GM18870 (cell line): ENCODE measurements at regions not wholly inside any gene's neighbourhood (a gene's known extent, or its start where the extent isn't known, plus 50 kb on each side); places are given as distances from the start of the nearest gene placed in this dataset.
"Not testable (repeated sequence)": the region's sequence is repeated elsewhere in the genome, so short reads cannot be mapped to it uniquely, and the experiment has no call there.

Experiments
- ATAC-seq: cut with Tn5 transposase; IDR thresholded peaks from one replicate; pipeline ENCODE4 v1.9.1; 2021; ENCODE audit warnings: moderate library complexity; ENCODE audit not compliant: unreplicated experiment

DNA sequence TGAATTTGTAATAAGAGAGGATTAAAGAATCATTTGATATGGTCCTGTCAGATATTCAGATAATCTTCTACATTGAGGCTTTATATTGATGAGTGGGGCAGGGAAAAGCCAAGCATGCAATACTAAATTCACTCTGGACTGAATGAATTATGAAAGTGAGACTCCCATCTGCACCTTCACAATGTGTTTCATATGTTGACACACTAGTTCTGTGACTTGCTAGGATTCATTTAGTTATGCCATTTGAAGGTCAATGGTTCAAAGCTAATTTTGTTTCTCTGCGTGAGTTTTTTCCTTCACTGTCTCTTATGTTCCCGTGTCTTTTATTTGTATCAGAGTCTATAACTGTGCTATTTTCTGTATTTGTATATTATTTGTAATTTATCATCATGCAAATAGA, 1332.5 kb downstream of the KCNT2 start:
- no peak for ATAC-seq

DNA sequence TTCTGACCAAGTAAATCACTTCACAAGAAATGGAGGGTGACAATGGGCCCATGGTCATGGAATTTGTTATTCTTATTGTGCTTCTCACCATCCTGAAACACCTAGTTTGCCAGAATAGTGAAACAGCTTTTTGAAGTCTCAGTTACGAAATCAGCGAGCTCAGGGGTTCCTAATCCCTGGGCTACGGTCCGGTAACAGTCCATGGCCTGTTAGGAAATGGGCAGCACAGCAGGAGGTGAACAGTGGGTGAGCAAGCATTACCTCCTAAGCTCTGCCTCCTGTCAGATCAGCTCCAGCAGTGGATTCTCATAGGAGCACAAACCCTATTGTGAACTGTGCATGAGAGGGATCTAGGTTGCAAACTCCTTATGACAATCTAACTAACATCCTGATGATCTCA, 1356.3 kb downstream of the KCNT2 start:
- no peak for ATAC-seq

DNA sequence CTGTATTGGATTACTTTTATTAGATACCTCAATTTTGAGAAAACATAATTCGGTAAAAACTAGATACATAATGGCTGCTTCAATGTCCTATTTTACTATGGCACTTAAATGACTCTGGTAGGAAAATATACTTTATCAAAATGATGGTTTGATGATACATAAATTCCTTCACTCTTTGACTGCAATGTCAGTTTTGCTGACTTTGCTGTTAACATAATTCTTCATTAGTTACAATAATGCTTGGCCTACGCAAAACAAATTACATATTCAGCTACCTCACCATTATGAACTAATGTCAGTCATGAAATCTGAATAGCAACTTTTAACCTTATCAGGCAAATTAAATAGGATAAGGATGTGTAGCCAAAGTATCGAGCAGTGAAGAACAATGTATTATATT, 1364.7 kb downstream of the KCNT2 start:
- ATAC-seq: no peak

DNA sequence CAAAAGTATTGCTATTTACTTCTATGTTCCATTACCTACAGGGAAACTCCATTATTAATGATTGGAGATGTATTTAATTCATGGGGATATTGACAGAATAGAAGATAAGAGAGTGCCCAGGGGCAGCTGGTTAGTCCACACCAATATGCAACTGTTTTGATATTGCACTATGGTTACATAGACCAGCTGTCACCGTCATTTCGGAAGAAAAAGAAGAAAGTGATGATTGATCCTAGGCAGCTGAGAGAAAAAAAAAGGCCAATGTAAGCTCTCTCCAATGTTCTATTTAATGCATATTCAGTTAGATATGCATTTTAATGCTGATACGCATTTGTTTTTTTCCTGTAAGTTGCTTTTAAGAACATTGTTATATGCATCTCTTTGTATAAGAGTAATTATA, 1367.2 kb downstream of the KCNT2 start:
- no peak for ATAC-seq

DNA sequence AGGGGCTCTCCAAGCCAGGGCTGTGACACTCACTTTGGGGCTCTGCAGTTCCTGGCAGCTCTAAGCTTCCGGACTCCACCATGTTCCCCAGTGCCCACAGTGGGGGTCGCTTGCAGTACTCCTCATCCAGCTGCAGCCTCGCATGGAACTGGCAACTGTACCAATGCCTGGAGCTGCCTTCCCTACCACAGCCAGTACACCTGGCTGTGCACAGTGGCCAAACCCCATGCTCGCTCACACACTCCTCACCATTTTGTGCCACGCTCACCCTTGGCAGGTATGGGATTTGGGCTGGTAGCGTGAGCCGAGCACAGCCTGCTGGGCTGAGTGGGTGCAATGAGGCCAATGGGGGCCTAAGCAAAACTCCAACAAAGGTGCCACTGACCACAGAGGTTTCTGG, 1369.9 kb downstream of the KCNT2 start:
- no peak for ATAC-seq

DNA sequence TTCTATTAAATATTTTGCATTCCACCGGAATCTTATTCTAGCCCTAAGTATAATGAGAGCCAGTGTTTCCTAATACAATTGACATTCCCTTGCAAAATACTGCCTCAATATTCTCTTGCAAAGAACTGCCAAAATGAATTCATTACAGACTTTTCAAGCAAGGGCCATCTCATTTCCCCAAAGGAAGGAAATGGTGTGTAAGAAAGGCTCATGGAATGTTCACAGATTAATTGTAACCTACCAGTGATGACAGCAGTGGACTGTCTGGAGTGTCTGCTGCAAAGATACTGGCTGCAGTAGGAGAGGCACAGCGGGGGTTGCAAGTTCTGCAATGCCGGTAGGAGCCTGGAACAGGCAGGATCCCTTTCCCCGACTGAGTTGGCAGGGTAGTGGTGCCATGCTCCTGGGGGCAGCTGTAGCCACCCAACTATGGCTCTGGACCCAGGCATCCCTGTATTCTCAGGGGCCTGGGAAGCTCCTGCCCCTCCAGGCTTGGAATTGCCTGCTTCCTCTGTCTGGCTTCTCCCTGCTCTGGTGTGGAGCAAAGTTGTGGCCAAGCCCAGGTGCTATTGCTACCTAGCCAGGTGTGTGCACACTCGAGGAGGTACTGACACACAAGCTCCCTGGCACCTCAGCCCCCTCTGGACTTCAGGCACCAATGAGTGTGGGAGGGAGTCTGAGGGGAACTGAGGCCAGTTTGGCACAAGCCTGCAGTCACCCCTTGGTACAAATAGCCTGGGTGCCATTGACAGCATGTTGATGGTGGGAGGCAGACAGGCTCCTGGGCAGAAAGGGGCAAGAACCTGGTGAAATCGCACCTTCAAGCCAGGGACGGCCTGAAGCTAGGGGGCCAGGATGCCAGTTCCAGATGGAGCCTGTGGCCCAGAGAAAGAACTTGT, 1371.0 kb downstream of the KCNT2 start:
- ATAC-seq: no peak

DNA sequence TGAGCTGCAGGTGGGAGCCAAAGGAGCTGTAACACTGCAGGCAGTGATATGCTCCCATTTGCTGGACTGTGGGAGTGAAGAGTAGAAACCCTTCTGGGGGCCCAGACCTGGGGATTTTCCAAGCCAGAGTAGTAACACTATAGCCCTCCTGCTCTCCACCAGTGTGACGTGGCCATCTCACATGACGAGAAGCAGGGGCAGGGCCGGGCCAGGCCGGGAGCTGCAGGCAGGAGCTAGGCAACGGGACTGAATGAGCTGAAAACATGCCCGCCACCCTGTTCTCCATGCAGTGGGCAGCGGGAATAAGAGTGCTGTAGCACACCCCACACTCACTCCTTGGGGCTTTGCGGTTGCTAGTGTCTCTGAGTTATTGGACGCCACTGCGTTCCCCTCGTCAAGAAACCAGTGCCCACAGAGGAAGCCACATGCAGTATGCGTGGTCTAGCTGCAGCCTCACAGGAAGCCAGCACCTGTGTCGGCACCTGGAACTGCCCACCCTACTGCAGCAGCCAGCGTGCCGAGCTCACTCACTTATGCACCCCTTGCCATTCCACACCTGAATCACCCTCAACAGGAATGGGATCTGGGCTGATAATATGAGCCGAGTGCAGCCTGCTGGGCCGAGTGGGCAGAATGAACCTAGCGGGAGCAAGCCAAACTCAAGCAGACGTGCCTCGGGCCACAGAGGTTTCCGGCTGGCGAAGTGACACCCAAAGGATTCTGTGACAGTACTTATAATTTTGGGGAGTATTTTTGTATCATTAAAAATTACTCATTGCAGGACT, 1389.6 kb downstream of the KCNT2 start:
- no peak for ATAC-seq

DNA sequence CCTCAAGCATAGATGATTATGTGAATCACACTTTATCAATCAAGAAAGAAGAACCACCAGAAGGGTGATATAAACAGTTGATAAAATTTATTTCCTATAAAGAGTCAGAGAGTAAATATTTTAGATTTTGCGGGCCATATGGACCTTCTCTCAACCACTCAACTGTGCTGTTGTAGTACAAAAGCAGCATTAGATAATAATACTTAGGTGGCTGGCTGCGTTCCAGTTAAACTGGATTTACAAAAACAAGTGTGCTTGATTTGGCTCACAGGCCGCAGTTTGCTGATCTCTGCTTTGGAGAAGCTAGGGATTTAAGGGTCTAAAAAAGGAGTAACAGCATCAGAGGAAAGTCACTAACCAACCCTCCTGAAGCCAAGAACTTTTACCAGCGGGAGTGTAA, 1406.0 kb downstream of the KCNT2 start:
- ATAC-seq: no peak

DNA sequence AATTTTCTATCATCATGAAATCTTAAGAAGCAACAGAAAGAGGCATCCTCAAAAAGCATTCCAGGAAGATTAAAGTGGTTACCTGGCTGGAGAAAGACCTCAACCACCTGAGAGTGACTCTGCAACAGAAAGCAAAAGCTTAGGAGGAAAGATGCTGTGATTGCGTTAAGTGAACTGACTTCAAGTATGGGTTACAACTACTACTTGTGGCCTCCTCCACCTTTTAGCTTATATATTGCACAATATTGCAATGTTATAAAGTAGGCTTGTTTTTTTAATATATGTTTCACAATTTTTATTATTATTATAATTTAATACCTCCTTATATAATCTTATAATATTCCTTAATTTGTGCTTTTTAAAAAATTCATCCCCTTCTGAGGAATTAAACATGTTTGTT, 1407.5 kb downstream of the KCNT2 start:
- no peak for ATAC-seq

DNA sequence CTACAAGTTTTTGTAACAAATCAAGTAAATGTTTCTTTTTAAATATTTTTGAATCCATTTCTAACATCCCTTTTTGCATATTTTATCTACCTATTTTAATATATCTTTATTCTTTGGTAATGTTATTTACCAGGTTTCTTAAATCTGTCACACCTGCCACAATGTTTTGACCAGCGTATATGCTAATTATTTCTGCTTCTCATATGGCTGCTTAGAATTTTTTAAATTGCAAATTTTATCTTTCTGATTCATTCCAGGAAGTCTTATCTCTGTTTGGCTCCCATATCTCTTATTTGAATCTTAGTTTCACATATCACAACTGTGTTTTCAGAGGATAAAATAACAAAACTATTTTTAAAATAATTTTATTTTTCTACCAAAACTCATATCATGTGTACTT, 1411.1 kb downstream of the KCNT2 start:
- ATAC-seq: no peak

DNA sequence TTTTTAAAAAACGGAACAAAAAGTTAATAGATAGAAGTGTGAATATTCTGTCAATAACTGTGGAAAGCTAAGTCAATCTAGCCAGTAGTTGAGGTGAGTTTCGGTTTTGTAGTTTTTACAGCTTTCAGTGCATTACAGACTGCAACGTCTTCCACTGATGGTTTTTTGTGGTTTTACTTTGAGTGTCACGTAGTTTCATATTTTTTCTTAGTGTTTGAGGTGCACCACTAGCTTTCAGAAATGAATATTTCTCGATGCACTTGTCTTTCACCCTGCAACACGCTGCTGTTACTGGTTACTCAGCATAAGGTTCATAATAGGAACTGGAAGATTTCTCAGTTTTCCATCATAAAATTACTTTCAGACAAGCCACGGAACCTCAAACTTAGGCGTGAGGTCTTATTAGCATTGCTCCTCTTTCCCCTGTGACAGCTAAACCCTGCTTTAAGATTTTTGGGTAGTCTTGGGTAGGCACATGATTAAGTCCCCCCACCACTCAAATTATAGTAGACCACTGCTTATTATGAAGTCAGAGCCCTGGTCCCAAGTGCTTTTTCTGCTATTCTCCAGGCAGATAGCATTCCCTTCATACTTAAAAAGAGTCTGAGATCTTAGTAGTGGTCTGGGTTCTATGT, 1412.7 kb downstream of the KCNT2 start:
- ATAC-seq: peak; percentile 99

DNA sequence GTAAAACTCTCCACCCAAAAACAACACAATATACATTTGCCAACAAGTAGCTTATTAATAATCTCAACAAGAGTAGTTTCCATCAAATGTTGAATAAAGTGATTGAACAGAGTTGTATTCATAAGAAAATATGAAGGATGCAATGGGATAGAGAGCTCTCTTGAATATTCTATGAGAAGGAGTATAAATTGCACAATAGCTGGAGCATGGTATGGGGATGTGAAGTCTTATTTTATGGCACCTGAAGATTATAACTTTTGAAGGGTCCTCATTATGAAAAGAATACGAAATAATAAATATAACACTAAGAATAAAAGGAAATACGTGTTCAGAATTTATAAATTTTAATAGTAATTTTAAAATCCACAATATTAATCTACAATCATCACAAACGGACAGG, 1415.1 kb downstream of the KCNT2 start:
- ATAC-seq: no peak

DNA sequence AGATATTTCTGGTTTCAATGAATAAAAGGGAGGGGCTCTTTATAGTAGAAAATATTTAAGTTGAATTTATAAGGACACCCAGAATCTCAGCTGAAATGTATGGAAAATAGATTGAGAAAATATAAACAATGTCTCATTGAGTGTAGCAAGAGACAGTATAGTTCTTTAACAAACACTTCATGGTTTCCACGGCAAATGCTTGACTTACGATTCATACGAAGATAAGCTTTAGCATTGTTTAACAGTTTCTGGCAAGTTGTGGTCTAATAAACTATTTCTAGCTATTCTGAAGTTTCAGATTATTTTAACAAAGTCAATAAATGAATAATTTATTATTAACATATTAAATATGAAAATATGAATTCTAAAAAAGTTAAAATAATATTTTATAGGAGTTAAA, 1419.4 kb downstream of the KCNT2 start:
- no peak for ATAC-seq

DNA sequence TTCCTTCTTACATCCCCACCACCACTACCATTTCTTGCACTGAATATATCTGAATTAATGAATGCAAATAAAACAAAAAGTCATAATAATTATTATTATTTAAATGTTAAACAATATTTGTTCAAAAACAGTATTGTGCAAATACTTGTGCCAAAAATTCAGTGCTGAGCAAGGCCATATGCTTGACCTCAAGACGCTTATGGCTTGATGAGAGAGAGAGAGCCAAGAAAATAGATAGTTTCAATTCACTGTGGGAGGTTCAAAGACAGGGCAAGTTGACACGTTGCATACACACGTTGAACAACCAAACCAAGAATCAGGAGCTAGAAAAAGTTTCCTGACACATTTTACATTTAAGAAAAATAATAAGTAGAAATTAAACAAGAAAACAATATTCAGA, 1421.7 kb downstream of the KCNT2 start:
- no peak for ATAC-seq

DNA sequence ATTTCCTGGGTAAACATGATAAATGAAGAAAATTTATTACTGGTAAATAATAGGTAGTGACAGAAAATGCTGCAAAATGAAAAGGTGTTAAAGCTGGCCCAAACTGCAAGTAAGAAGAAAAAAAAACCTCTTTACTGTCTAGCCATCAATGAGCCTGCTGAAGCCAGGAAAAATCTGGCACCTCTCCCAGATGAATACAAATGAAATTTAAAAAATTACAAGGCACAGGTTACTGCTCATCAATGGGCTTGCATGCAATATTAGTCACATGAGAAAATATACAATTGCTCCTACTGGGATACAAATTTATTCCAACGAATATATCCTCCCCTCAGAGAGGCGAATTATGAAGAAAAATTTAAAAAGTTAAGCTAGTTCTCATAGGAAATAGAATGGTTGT, 1422.5 kb downstream of the KCNT2 start:
- no peak for ATAC-seq

DNA sequence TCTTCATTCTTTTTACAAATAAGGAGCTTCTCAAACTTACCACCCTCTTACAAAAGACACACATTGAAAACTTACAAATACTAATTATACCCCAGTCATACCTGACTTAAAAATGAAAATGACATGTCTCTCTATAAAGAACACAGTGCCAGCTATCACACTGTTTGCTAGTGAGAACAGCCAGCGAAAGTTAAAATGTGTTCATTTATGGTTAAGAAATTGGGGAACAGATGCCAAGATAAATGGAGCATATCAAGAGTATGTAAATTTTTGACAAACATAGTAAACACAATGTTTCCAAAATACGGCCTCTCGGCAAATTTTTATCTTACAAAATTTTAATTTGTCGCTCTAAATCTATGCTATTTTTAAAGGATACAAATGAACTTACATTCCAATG, 1422.9 kb downstream of the KCNT2 start:
- no peak for ATAC-seq

DNA sequence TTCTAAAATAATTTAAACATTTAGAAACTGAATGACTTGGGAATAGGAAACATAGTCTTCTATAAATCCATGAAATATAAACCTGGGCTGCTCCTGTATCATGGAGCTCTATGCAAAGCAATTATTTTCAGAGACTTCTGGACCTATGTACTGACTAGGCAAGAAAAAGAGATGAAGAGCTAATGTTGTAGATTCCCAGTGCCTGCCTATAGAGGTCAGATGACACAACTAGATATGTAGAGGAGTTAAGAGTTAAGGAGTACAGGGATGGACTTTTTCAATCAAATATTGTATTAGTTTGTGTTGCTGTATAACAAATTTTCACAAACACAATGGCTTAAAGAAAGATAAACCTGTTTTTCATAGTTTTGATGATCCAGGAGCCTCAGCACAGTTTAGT, 1434.5 kb downstream of the KCNT2 start:
- peak; percentile 53 for ATAC-seq

DNA sequence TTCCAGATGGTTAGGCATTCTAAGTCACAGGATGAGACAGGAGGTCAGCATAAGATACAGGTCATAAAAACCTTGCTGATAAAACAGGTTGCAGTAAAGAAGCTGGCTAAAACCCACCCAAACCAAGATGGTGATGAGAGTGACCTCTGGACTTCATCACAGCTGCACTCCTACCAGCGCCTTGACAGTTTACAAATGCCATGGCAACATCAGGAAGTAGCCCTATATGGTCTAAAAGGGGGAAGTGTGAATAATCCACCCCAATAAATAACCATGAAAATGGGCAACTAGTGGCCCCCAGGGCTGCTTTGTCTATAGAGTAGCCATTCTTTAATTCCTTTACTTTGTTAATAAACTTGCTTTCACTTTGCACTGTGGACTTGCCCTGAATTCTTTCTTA, 1448.4 kb downstream of the KCNT2 start:
- not testable (repeated sequence) for ATAC-seq

DNA sequence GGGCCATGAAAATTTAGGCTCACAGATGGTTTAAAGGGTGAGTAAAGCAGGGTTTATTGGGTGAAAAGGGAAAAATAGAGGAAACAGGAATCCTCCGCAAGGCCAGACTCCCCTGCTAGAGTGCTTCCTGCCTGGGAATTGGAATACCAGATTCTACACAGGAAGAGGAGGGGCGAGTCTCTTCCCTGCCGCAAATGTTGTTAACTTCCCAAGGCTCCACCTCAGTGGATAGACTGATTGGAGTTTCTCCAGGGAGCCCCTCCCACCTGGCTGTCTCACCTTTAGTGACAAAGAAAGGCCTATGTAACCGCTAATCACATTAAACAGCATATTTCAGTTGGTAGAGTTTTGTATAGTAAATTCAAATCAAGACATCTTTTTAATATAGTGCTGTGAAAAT, 1450.1 kb downstream of the KCNT2 start:
- no peak for ATAC-seq

DNA sequence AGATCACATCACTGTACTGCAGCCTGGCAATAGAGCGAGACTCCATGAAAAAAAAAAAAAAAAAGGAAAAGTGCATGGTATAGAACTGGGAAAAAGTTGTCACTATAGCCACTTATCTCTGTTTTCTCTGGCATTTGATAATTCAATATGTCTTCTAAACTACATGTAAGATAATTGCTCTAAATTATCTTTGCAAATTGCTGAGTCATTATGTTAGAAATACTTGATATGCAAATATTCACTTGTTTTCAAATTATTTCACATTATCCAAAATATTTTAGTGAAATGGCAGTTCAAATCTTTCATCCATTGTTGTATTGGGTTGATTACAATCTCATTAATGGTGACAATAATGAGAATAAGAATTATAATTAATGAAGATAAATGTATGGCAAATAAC, 1455.1 kb downstream of the KCNT2 start:
- ATAC-seq: no peak

DNA sequence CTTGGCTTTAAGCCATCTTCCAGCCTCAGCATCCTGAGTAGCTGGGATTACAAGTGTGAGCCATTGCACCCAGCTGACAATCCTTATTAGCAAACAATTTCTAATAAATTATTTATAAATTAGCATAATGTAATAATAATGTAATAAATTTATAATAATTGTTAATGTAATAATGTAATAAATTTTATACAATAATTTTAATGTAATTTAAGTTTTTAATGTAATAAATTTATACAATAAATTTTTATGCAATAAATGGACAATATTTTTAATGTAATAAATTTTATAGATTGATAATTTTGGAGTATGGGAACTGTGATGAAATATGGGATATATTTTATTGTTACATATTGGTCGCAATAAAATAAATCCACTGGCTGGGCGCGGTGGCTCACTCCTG, 1457.5 kb downstream of the KCNT2 start:
- no peak for ATAC-seq

DNA sequence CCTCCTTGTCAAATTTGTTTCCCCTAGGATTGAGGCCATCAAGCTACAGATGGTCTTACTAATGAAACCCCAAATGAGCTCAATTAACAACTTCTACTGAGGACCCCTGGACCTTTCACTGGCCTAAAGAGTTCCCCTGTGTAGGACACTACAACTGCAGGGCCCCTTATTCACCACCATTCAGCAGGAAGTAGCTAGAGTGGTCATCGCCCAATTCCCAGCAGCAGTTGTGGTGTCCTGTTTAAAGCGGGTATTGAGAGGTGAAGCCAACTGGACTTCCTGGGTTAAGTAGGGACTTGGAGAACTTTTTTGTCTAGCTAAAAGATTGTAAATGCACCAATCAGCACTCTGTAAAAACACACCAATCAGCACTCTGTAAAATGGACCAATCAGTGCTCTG, 1466.9 kb downstream of the KCNT2 start:
- no peak for ATAC-seq
